HCT116 (cell line): ENCODE measurements at regions not wholly inside any gene's neighbourhood (a gene's known extent, or its start where the extent isn't known, plus 50 kb on each side); places are given as distances from the start of the nearest gene placed in this dataset.

Experiments
- ATAC-seq: fragments of 200-7000 bp; cut with Tn5 transposase; 2 replicates; pipeline ENCODE4 v1.9.1; 2020; ENCODE audit warnings: mild to moderate bottlenecking, moderate library complexity
- BruUV-seq: library from RNA; stranded (reverse); fragments of 400-500 nt; replicated peaks from 2 replicates; lab custom pipeline; 2021; lab: Mats Ljungman, UMichigan
- CTCF ChIA-PET: fragments of 300-600 bp; sonication (Branson Sonifier 250); formaldehyde crosslinking; loops from one replicate; lab custom pipeline; 2021; ENCODE audit warnings: antibody characterized with exemption; lab: Charles Lee
- POLR2A ChIA-PET: fragments of 300-600, 350-600 bp; sonication (Branson Sonifier 250); formaldehyde crosslinking; loops from one replicate; lab custom pipeline; 2021; ENCODE audit warnings: antibody characterized with exemption; lab: Charles Lee
- RAD21 ChIA-PET, 2 experiments: fragments of 300-600 bp; sonication (Branson Sonifier 250); formaldehyde crosslinking; loops; one replicate each; lab custom pipeline; 2023; ENCODE audit warnings: low total read pairs in 2 of 2; ENCODE audit not compliant: uncharacterized antibody in 2 of 2, unreplicated experiment in 2 of 2, low non-redundant PET in 1 of 2; lab: Charles Lee
- DNase-seq: peaks from one replicate; pipeline ENCODE4 v3.0.0-alpha.2; 2010; ENCODE audit warnings: low read depth, low spot score
- H2AFZ ChIP-seq: fragments of 200-600 bp; shearing (Covaris generic), sonication (generic); 2 replicates; pipeline ENCODE4 v1.6.1; 2017; ENCODE audit warnings: low read depth, mixed run types, mixed read lengths, antibody characterized with exemption, low read length; ENCODE audit not compliant: poor library complexity, severe bottlenecking
- H3K27ac ChIP-seq: 2 replicates; pipeline ENCODE4 v1.5.1; 2012; ENCODE audit warnings: low read depth, low read length
- H3K27me3 ChIP-seq: fragments of 200-600 bp; sonication (generic); 2 replicates; pipeline ENCODE4 v1.6.1; 2016; ENCODE audit warnings: mixed run types, low read length, mixed read lengths; ENCODE audit not compliant: insufficient read depth
- H3K36me3 ChIP-seq, 2 experiments: fragments of 200-500 bp in 1 of 2; fragments of 200-600 bp in 1 of 2; sonication (Bioruptor generic) in 1 of 2; sonication (generic) in 1 of 2; 2 replicates each; pipeline versions ENCODE4 v1.5.1 to v1.6.1; 2014 to 2016; ENCODE audit warnings: low read length in 2 of 2, inconsistent platforms in 1 of 2, mixed read lengths in 1 of 2, mixed run types in 1 of 2; ENCODE audit not compliant: insufficient read depth in 2 of 2, control insufficient read depth in 1 of 2
- H3K4me1 ChIP-seq, 2 experiments: fragments of 200-600 bp in 1 of 2; sonication (generic) in 1 of 2; 2 replicates each; pipeline versions ENCODE4 v1.5.1 to v1.6.1; 2012 to 2017; ENCODE audit warnings: low read length in 2 of 2, inconsistent platforms in 1 of 2, mild to moderate bottlenecking in 1 of 2, mixed read lengths in 1 of 2, mixed run types in 1 of 2, moderate library complexity in 1 of 2; ENCODE audit not compliant: insufficient read depth in 2 of 2, control insufficient read depth in 1 of 2
- H3K4me2 ChIP-seq: fragments of 200-600 bp; sonication (generic); 2 replicates; pipeline ENCODE4 v1.6.1; 2017; ENCODE audit warnings: mixed run types, low read length, mixed read lengths
- H3K4me3 ChIP-seq, 2 experiments: fragments of 200-600 bp in 1 of 2; sonication (generic) in 1 of 2; replicated peaks in 1 of 2; 2 replicates each; pipeline ENCODE4 v1.5.1; 2011 to 2016; ENCODE audit warnings: low read length in 2 of 2, control low read depth in 1 of 2, low read depth in 1 of 2, mild to moderate bottlenecking in 1 of 2, mixed read lengths in 1 of 2, mixed run types in 1 of 2
- H3K79me2 ChIP-seq: fragments of 200-600 bp; sonication (generic); 2 replicates; pipeline ENCODE4 v1.6.1; 2017; ENCODE audit warnings: mild to moderate bottlenecking, mixed run types, low read length, moderate library complexity, mixed read lengths; ENCODE audit not compliant: insufficient read depth
- H3K9ac ChIP-seq: fragments of 200-600 bp; sonication (generic); 2 replicates; pipeline ENCODE4 v1.6.1; 2016; ENCODE audit warnings: low read length, mixed read lengths
- H3K9me2 ChIP-seq: fragments of 200-600 bp; sonication (generic), shearing (Covaris generic); 2 replicates; pipeline ENCODE4 v1.6.1; 2017; ENCODE audit warnings: mixed run types, mild to moderate bottlenecking, moderate library complexity; ENCODE audit not compliant: insufficient read depth
- H3K9me3 ChIP-seq, 2 experiments: fragments of 200-500 bp in 1 of 2; fragments of 200-600 bp in 1 of 2; sonication (Bioruptor generic) in 1 of 2; sonication (generic) in 1 of 2; 2 replicates each; pipeline ENCODE4 v1.6.1; 2014 to 2017; ENCODE audit warnings: low read length in 2 of 2, mixed read lengths in 2 of 2, inconsistent platforms in 1 of 2, low read depth in 1 of 2, mild to moderate bottlenecking in 1 of 2, mixed run types in 1 of 2, moderate library complexity in 1 of 2; ENCODE audit not compliant: control insufficient read depth in 1 of 2, insufficient read depth in 1 of 2
- H4K20me1 ChIP-seq: fragments of 200-600 bp; sonication (generic), shearing (Covaris generic); 2 replicates; pipeline ENCODE4 v1.6.1; 2017; ENCODE audit warnings: mixed run types, mild to moderate bottlenecking, moderate library complexity; ENCODE audit not compliant: insufficient read depth
- CEBPB ChIP-seq: IDR thresholded peaks from 2 replicates; pipeline ENCODE4 v1.6.1; 2012; ENCODE audit warnings: low read depth
- CTCF ChIP-seq, 3 experiments: fragments of 200-600 bp in 1 of 3; sonication (generic) in 1 of 3; IDR thresholded peaks in 2 of 3; conservative IDR thresholded peaks in 1 of 3; 2 replicates each; pipeline ENCODE4 v1.5.1; 2012 to 2017; ENCODE audit warnings: low read depth in 2 of 3, low read length in 2 of 3, antibody characterized with exemption in 1 of 3, borderline replicate concordance in 1 of 3, control low read depth in 1 of 3, mild to moderate bottlenecking in 1 of 3, mixed read lengths in 1 of 3, mixed run types in 1 of 3, moderate library complexity in 1 of 3; ENCODE audit not compliant: insufficient read depth in 1 of 3
- EGR1 ChIP-seq: IDR thresholded peaks from 2 replicates; pipeline ENCODE4 v1.6.1; 2012; ENCODE audit warnings: low read depth
- ELF1 ChIP-seq: IDR thresholded peaks from 2 replicates; pipeline ENCODE4 v1.6.1; 2012; ENCODE audit warnings: low read depth, borderline replicate concordance
- EZH2phosphoT487 ChIP-seq: fragments of 200-600 bp; IDR thresholded peaks from 2 replicates; pipeline ENCODE4 v1.6.1; 2018; ENCODE audit warnings: antibody characterized with exemption, borderline replicate concordance
- FOSL1 ChIP-seq: IDR thresholded peaks from 2 replicates; pipeline ENCODE4 v1.6.1; 2012; ENCODE audit warnings: low read depth
- JUND ChIP-seq: IDR thresholded peaks from 2 replicates; pipeline ENCODE4 v1.6.1; 2012
- POLR2A ChIP-seq: IDR thresholded peaks from 2 replicates; pipeline ENCODE4 v1.7.0; 2011; ENCODE audit warnings: borderline replicate concordance; ENCODE audit not compliant: insufficient read depth, insufficient read length; ENCODE audit errors: extremely low read depth
- REST ChIP-seq: IDR thresholded peaks from 2 replicates; pipeline ENCODE4 v1.6.1; 2012; ENCODE audit warnings: low read depth
- SIN3A ChIP-seq: IDR thresholded peaks from 2 replicates; pipeline ENCODE4 v1.6.1; 2012; ENCODE audit warnings: low read depth
- SP1 ChIP-seq: IDR thresholded peaks from 2 replicates; pipeline ENCODE4 v1.6.1; 2012; ENCODE audit warnings: low read depth
- SRF ChIP-seq: IDR thresholded peaks from 2 replicates; pipeline ENCODE4 v1.6.1; 2012; ENCODE audit warnings: low read depth
- TCF7L2 ChIP-seq: IDR thresholded peaks from 2 replicates; pipeline ENCODE4 v1.7.0; 2011; ENCODE audit warnings: borderline replicate concordance, inconsistent platforms; ENCODE audit not compliant: insufficient read depth, insufficient read length; ENCODE audit errors: extremely low read depth
- intact Hi-C: fragments of 100-400 bp; cut with micrococcal nuclease; formaldehyde crosslinking; loops from 2 replicates; pipeline ENCODE4 v1.10.0; 2022

- CTCF ChIA-PET, result no interaction called here
- intact Hi-C loops, result no loop called here
- H3K27me3 ChIP-seq, result 0 out of 2 replicates have a peak, but pooled peaks cover 3% of the 10 kb centered on the region
- H4K20me1 ChIP-seq, result no peaks in the 10 kb centered on the region
- H3K9me3 ChIP-seq, result no peaks in the 10 kb centered on the region
- no peak overlapping the region for H2AFZ ChIP-seq
- no peak overlapping the region for H3K4me3 ChIP-seq
- BruUV-seq, result no TSS peak
- POLR2A ChIA-PET, result no interaction called here
- no peak overlapping the region for H3K4me2 ChIP-seq
- H3K36me3 ChIP-seq, result no peaks in the 10 kb centered on the region
- no peak for DNase-seq
- RAD21 ChIA-PET, result no interaction called here
- no peak overlapping the region for H3K27ac ChIP-seq
- no peaks in the 10 kb centered on the region for H3K9me2 ChIP-seq
- H3K79me2 ChIP-seq, result no peaks in the 10 kb centered on the region
- H3K4me1 ChIP-seq, result peaks cover 24 to 27% of the 10 kb centered on the region in 2 experiments
- H3K9ac ChIP-seq, result no peak overlapping the region
- TF ChIP-seq CEBPB, result no peak
- no peak for TF ChIP-seq EGR1
- TF ChIP-seq SIN3A, result no peak
- no peak for TF ChIP-seq POLR2A
- TF ChIP-seq FOSL1, result no peak
- no peak for TF ChIP-seq SRF
- no peak for TF ChIP-seq CTCF (IDR thresholded peaks at IDR 0.05 in 2 of 3, conservative IDR thresholded peaks at IDR 0.05 in 1 of 3; ENCODE audit: borderline replicate concordance in 1 of 3, insufficient read depth in 1 of 3, low read depth in 2 of 3, low read length in 2 of 3)
- no peak for TF ChIP-seq SP1
- ATAC-seq, result no peak
These were observed 248.9 kb downstream of the SMARCA2 start for GRCh38 chr9:2264081-2264480.

- H3K9me2 ChIP-seq, result no peaks in the 10 kb centered on the region
- no peak overlapping the region for H2AFZ ChIP-seq
- no peak overlapping the region for H3K9ac ChIP-seq
- DNase-seq (no peak), ATAC-seq (no peak)
- RAD21 ChIA-PET, result no interaction called here
- 0 out of 2 replicates have a peak, but pooled peaks cover 3% of the 10 kb centered on the region for H3K27me3 ChIP-seq
- no peak overlapping the region for H3K4me3 ChIP-seq
- H3K9me3 ChIP-seq, result no peaks in the 10 kb centered on the region
- no peak overlapping the region for H3K27ac ChIP-seq
- POLR2A ChIA-PET, result no interaction called here
- CTCF ChIA-PET, result no interaction called here
- no peaks in the 10 kb centered on the region for H3K4me1 ChIP-seq
- no TSS peak for BruUV-seq
- no peak overlapping the region for H3K4me2 ChIP-seq
- intact Hi-C loops, result no loop called here
- H3K36me3 ChIP-seq, result no peaks in the 10 kb centered on the region
- H3K79me2 ChIP-seq, result no peaks in the 10 kb centered on the region
- no peaks in the 10 kb centered on the region for H4K20me1 ChIP-seq
- no peak for TF ChIP-seq SP1
- no peak for TF ChIP-seq EZH2phosphoT487
- TF ChIP-seq CTCF (IDR thresholded peaks at IDR 0.05 in 2 of 3, conservative IDR thresholded peaks at IDR 0.05 in 1 of 3; ENCODE audit: borderline replicate concordance in 1 of 3, insufficient read depth in 1 of 3, low read depth in 2 of 3, low read length in 2 of 3), result no peak
- TF ChIP-seq ELF1, result no peak
- TF ChIP-seq JUND, result no peak
- TF ChIP-seq TCF7L2, result no peak
- TF ChIP-seq REST, result no peak
These were observed 252.1 kb downstream of the SMARCA2 start for GRCh38 chr9:2267181-2267745.
